ENCODE measurements at regions not wholly inside any gene's neighbourhood (a gene's known extent, or its start where the extent isn't known, plus 50 kb on each side); places are given as distances from the start of the nearest gene placed in this dataset.

DNA sequence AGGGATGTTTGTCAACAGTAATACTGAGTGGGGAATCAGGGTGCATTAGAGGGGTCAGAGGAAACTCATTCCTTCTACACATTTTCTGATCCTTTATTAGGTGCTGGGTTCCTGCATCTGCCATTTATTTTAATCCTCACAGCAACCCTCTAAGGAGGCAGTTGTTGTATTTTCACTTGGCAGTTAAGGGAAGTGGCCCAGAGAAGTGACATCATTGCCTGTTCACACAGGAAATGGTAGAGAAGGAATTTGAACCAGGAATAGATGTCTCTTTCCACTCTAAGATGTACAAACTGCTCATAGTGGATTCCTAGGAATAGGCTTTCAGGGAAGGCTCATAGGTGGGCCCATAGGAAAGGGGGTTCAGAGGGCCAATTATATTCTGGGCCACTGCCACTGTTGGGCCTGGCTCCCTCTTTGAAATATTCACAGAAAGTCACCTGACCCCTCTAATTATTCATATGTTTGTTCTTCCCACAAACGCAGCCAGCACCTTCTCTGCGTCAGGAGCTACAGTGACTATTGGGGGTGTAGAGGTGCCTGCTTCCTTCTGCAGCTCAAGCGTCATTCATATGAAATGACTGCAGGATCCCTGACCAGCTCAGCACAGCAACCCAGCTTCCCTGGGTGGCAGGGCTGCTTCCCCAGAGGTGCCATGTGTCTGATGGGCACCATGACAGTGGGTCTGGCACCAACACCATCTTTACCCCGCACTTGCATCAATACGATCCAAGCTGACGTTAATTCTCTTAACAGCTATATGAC is 163.9 kb upstream of the SMAD3 start:
- TF ChIP-seq EZH2 (optimal IDR thresholded peaks at IDR 0.05; ENCODE audit: low read depth, low read length) (no peak), EZH2phosphoT487 (IDR thresholded peaks at IDR 0.05; ENCODE audit: low read length) (no peak)
- TF ChIP-seq, protein P1, sequence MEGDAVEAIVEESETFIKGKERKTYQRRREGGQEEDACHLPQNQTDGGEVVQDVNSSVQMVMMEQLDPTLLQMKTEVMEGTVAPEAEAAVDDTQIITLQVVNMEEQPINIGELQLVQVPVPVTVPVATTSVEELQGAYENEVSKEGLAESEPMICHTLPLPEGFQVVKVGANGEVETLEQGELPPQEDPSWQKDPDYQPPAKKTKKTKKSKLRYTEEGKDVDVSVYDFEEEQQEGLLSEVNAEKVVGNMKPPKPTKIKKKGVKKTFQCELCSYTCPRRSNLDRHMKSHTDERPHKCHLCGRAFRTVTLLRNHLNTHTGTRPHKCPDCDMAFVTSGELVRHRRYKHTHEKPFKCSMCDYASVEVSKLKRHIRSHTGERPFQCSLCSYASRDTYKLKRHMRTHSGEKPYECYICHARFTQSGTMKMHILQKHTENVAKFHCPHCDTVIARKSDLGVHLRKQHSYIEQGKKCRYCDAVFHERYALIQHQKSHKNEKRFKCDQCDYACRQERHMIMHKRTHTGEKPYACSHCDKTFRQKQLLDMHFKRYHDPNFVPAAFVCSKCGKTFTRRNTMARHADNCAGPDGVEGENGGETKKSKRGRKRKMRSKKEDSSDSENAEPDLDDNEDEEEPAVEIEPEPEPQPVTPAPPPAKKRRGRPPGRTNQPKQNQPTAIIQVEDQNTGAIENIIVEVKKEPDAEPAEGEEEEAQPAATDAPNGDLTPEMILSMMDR (IDR thresholded peaks at IDR 0.05; ENCODE audit: low read length) = no peak

All from MM.1S (cell line).